ENCODE measurements at regions not wholly inside any gene's neighbourhood (a gene's known extent, or its start where the extent isn't known, plus 50 kb on each side); places are given as distances from the start of the nearest gene placed in this dataset.
A peak's percentile ranks its signal among the peaks of the same experiment; 100 is the strongest.
"Not testable (repeated sequence)": the region's sequence is repeated elsewhere in the genome, so short reads cannot be mapped to it uniquely, and the experiment has no call there.

- not testable (repeated sequence) for DNase-seq (ENCODE audit: low spot score)
Observed at GRCh38 chr6:85356743-85357142, 93.1 kb upstream of the NT5E start.

- DNase-seq (ENCODE audit: low spot score): no peak
Observed at GRCh38 chr6:85355816-85356215, 94.1 kb upstream of the NT5E start.

GRCh38 chr6:85354761-85355618 is 94.9 kb upstream of the NT5E start:
- DNase-seq (ENCODE audit: low spot score): peak; percentile 79

GRCh38 chr6:85353012-85353411 is 96.9 kb upstream of the NT5E start:
- DNase-seq (ENCODE audit: low spot score): no peak

- DNase-seq (ENCODE audit: low spot score): no peak
Observed at GRCh38 chr6:85348643-85349042, 101.2 kb upstream of the NT5E start.

GRCh38 chr6:85347812-85348211 is 102.1 kb upstream of the NT5E start:
- peak; percentile 35 for DNase-seq (ENCODE audit: low spot score)

GRCh38 chr6:85346196-85346595 is 103.7 kb upstream of the NT5E start:
- no peak for DNase-seq (ENCODE audit: low spot score)

- no peak for DNase-seq (ENCODE audit: low spot score)
Observed at GRCh38 chr6:85344996-85345395, 104.9 kb upstream of the NT5E start.

- no peak for DNase-seq (ENCODE audit: low spot score)
Observed at GRCh38 chr6:85343428-85343827, 106.5 kb upstream of the NT5E start.

- no peak for DNase-seq (ENCODE audit: low spot score)
Observed at GRCh38 chr6:85329196-85329595, 120.7 kb upstream of the NT5E start.

GRCh38 chr6:85325811-85326210 is 124.1 kb upstream of the NT5E start:
- DNase-seq (ENCODE audit: low spot score): not testable (repeated sequence)

- DNase-seq (ENCODE audit: low spot score): peak; percentile 56
Observed at GRCh38 chr6:85323435-85324040, 126.3 kb upstream of the NT5E start.

GRCh38 chr6:85322446-85323105 is 127.3 kb upstream of the NT5E start:
- DNase-seq (ENCODE audit: low spot score): no peak

GRCh38 chr6:85321906-85322305 is 128.0 kb upstream of the NT5E start:
- no peak for DNase-seq (ENCODE audit: low spot score)

- no peak for DNase-seq (ENCODE audit: low spot score)
Observed at GRCh38 chr6:85314586-85314985, 135.3 kb upstream of the NT5E start.

GRCh38 chr6:85300581-85300980 is 149.3 kb upstream of the NT5E start:
- DNase-seq (ENCODE audit: low spot score): no peak

- DNase-seq (ENCODE audit: low spot score): no peak
Observed at GRCh38 chr6:85298553-85298952, 151.3 kb upstream of the NT5E start.

GRCh38 chr6:85291326-85291725 is 158.6 kb upstream of the NT5E start:
- DNase-seq (ENCODE audit: low spot score): no peak

- no peak for DNase-seq (ENCODE audit: low spot score)
Observed at GRCh38 chr6:85287654-85288053, 162.2 kb upstream of the NT5E start.

GRCh38 chr6:85287158-85287557 is 162.7 kb upstream of the NT5E start:
- DNase-seq (ENCODE audit: low spot score): no peak

GRCh38 chr6:85286507-85286906 is 163.4 kb upstream of the NT5E start:
- not testable (repeated sequence) for DNase-seq (ENCODE audit: low spot score)

GRCh38 chr6:85285934-85286333 is 163.9 kb upstream of the NT5E start:
- DNase-seq (ENCODE audit: low spot score): no peak

GRCh38 chr6:85285114-85285513 is 164.8 kb upstream of the NT5E start:
- DNase-seq (ENCODE audit: low spot score): no peak
